GM12878 (cell line): ENCODE measurements at regions not wholly inside any gene's neighbourhood (a gene's known extent, or its start where the extent isn't known, plus 50 kb on each side); places are given as distances from the start of the nearest gene placed in this dataset.

Source experiments
- CTCF ChIP-seq, 3 experiments: IDR thresholded peaks in 2 of 3; conservative IDR thresholded peaks in 1 of 3; 2 replicates each; pipeline ENCODE4 v1.5.1; 2011; ENCODE audit warnings: low read depth in 3 of 3, low read length in 3 of 3, mild to moderate bottlenecking in 3 of 3, control low read depth in 2 of 3, moderate library complexity in 2 of 3, inconsistent platforms in 1 of 3, mixed read lengths in 1 of 3; ENCODE audit not compliant: control insufficient read depth in 2 of 3, insufficient read depth in 1 of 3; ENCODE audit errors: extremely low read depth in 1 of 3
- EGR1 ChIP-seq, 2 experiments: IDR thresholded peaks; 1 replicate in 1 of 2; 2 replicates in 1 of 2; pipeline ENCODE4 v1.6.1; 2011 to 2012; ENCODE audit warnings: low read depth in 2 of 2, low read length in 2 of 2, borderline replicate concordance in 1 of 2, mild to moderate bottlenecking in 1 of 2, moderate library complexity in 1 of 2
- POLR2A ChIP-seq: IDR thresholded peaks from 2 replicates; pipeline ENCODE4 v1.6.1; 2011; ENCODE audit warnings: low read depth, mild to moderate bottlenecking, low read length
- RAD21 ChIP-seq: IDR thresholded peaks from 2 replicates; pipeline ENCODE4 v1.6.1; 2011; ENCODE audit warnings: mild to moderate bottlenecking, low read depth, low read length, moderate library complexity; ENCODE audit not compliant: insufficient read depth
- TAF1 ChIP-seq: IDR thresholded peaks from 2 replicates; pipeline ENCODE4 v1.6.1; 2011; ENCODE audit warnings: mild to moderate bottlenecking, low read depth, low read length, borderline replicate concordance
- TCF12 ChIP-seq: IDR thresholded peaks from 2 replicates; pipeline ENCODE4 v1.6.1; 2011; ENCODE audit warnings: low read depth, mild to moderate bottlenecking, low read length
- TCF7 ChIP-seq: IDR thresholded peaks from 2 replicates; pipeline ENCODE4 v1.6.1; 2014; ENCODE audit warnings: antibody characterized with exemption, borderline replicate concordance
- ZBED1 ChIP-seq: IDR thresholded peaks from 2 replicates; pipeline ENCODE4 v1.6.1; 2016; ENCODE audit warnings: borderline replicate concordance
- TF ChIP-seq, protein P1 (sequence below): fragments of 450-650 bp; formaldehyde crosslinking; IDR thresholded peaks from 2 replicates; pipeline ENCODE4 v1.4.0; 2020; ENCODE audit warnings: mild to moderate bottlenecking, moderate library complexity

- TF ChIP-seq TAF1 (no peak), POLR2A (no peak), RAD21 (no peak), ZBED1 (no peak), CTCF (IDR thresholded peaks at IDR 0.05 in 2 of 3, conservative IDR thresholded peaks at IDR 0.05 in 1 of 3; ENCODE audit: control insufficient read depth in 2 of 3, extremely low read depth in 1 of 3, insufficient read depth in 1 of 3, low read depth in 3 of 3, low read length in 3 of 3) (no peak), TCF12 (no peak), EGR1 (IDR thresholded peaks at IDR 0.05; ENCODE audit: borderline replicate concordance in 1 of 2, low read depth in 2 of 2, low read length in 2 of 2) (no peak), TCF7 (no peak)
- TF ChIP-seq, protein P1, sequence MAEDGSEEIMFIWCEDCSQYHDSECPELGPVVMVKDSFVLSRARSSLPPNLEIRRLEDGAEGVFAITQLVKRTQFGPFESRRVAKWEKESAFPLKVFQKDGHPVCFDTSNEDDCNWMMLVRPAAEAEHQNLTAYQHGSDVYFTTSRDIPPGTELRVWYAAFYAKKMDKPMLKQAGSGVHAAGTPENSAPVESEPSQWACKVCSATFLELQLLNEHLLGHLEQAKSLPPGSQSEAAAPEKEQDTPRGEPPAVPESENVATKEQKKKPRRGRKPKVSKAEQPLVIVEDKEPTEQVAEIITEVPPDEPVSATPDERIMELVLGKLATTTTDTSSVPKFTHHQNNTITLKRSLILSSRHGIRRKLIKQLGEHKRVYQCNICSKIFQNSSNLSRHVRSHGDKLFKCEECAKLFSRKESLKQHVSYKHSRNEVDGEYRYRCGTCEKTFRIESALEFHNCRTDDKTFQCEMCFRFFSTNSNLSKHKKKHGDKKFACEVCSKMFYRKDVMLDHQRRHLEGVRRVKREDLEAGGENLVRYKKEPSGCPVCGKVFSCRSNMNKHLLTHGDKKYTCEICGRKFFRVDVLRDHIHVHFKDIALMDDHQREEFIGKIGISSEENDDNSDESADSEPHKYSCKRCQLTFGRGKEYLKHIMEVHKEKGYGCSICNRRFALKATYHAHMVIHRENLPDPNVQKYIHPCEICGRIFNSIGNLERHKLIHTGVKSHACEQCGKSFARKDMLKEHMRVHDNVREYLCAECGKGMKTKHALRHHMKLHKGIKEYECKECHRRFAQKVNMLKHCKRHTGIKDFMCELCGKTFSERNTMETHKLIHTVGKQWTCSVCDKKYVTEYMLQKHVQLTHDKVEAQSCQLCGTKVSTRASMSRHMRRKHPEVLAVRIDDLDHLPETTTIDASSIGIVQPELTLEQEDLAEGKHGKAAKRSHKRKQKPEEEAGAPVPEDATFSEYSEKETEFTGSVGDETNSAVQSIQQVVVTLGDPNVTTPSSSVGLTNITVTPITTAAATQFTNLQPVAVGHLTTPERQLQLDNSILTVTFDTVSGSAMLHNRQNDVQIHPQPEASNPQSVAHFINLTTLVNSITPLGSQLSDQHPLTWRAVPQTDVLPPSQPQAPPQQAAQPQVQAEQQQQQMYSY (CRISPR knock-in tag) = no peak
Observed at GRCh38 chr5:56749842-56750241, 65.5 kb upstream of the MAP3K1 start.
